Stimulated activated CD4-positive, alpha-beta T cell treated with anti-CD3 and anti-CD28 coated beads, Interleukin-4, amount 100 ng/mL, for 4 hours (primary cell): ENCODE measurements at regions not wholly inside any gene's neighbourhood (a gene's known extent, or its start where the extent isn't known, plus 50 kb on each side); places are given as distances from the start of the nearest gene placed in this dataset.
"Not testable (repeated sequence)": the region's sequence is repeated elsewhere in the genome, so short reads cannot be mapped to it uniquely, and the experiment has no call there.

Experiments used
- DNase-seq, 2 experiments: peaks; one replicate each; pipeline ENCODE4 v3.0.0-alpha.2; 2020

GRCh38 chr22:23459645-23460516 lies 120.2 kb downstream of the IGLL1 start:
- DNase-seq: not testable (repeated sequence)

- DNase-seq: no peak
Measured at GRCh38 chr22:23458663-23459541, 121.2 kb downstream of the IGLL1 start.

- no peak for DNase-seq
Measured at GRCh38 chr22:23457380-23457985, 122.6 kb downstream of the IGLL1 start.

- not testable (repeated sequence) for DNase-seq
Measured at GRCh38 chr22:23456666-23457379, 123.3 kb downstream of the IGLL1 start.

- not testable (repeated sequence) for DNase-seq
Measured at GRCh38 chr22:23454345-23454744, 125.7 kb downstream of the IGLL1 start.

- DNase-seq: no peak
Measured at GRCh38 chr22:23453277-23453676, 126.8 kb downstream of the IGLL1 start.

GRCh38 chr22:23452231-23453010 lies 127.7 kb downstream of the IGLL1 start:
- no peak for DNase-seq

- not testable (repeated sequence) for DNase-seq
Measured at GRCh38 chr22:23451452-23452230, 128.4 kb downstream of the IGLL1 start.

GRCh38 chr22:23450821-23451220 lies 129.3 kb downstream of the IGLL1 start:
- DNase-seq: not testable (repeated sequence)

- DNase-seq: no peak
Measured at GRCh38 chr22:23450434-23450795, 129.7 kb downstream of the IGLL1 start.

- not testable (repeated sequence) for DNase-seq
Measured at GRCh38 chr22:23449748-23450433, 130.2 kb downstream of the IGLL1 start.

- not testable (repeated sequence) for DNase-seq
Measured at GRCh38 chr22:23448499-23449288, 131.4 kb downstream of the IGLL1 start.

- DNase-seq: no peak
Measured at GRCh38 chr22:23446796-23447350, 133.2 kb downstream of the IGLL1 start.

GRCh38 chr22:23446194-23446593 lies 133.9 kb downstream of the IGLL1 start:
- DNase-seq: not testable (repeated sequence)

GRCh38 chr22:23443905-23444304 lies 136.2 kb downstream of the IGLL1 start:
- not testable (repeated sequence) for DNase-seq

GRCh38 chr22:23439581-23439980 lies 140.5 kb downstream of the IGLL1 start:
- DNase-seq: not testable (repeated sequence)

- DNase-seq: no peak
Measured at GRCh38 chr22:23438216-23438615, 141.9 kb downstream of the IGLL1 start.

- DNase-seq: no peak
Measured at GRCh38 chr22:23437779-23438178, 142.3 kb downstream of the IGLL1 start.

GRCh38 chr22:23437107-23437395 lies 143.0 kb downstream of the IGLL1 start:
- not testable (repeated sequence) for DNase-seq
